HK-2 (cell line): ENCODE measurements at regions not wholly inside any gene's neighbourhood (a gene's known extent, or its start where the extent isn't known, plus 50 kb on each side); places are given as distances from the start of the nearest gene placed in this dataset.

ENCODE experiments used
- DNase-seq: peaks from one replicate; pipeline ENCODE4 v3.0.0-alpha.2; 2018; ENCODE audit not compliant: unreplicated experiment

DNA sequence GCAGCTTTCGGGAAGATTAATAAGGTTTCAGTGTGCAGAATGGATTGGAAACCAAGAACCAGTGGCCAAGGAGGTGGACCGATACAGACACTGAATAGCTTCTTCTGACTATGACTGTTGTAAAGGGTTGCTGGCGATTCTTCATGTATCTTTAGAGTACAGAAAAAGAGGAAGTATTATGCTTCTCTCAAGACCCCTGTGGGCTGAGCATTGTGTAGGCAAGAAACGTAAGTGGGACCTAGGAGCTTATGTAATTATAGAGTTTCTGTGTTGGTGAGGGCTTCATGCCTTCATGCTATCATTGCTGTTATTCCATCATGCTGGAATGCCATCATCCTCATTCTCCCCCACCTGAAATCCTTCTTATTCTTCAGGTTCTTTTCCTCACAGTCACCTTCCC, 105.4 kb upstream of the AKIRIN2 start:
- DNase-seq, result no peak

DNA sequence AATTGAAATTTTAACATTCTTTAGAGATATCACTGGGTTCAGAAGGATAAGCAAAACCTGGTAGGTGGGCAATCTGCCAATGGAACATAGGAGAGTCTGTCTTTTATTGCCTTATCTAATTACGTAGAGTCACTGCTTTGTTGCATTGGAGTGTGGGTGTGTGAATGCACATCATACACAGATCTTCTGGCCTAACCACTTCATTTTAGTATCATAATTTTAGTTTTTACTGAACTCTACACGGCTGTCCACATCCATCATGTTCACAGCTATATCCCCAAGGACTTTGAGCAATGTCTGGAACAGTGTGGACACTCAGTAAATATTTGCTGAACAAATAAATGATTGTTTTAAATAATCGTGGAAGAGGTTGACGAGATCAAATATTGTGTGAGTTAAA, 104.6 kb upstream of the AKIRIN2 start:
- no peak for DNase-seq

DNA sequence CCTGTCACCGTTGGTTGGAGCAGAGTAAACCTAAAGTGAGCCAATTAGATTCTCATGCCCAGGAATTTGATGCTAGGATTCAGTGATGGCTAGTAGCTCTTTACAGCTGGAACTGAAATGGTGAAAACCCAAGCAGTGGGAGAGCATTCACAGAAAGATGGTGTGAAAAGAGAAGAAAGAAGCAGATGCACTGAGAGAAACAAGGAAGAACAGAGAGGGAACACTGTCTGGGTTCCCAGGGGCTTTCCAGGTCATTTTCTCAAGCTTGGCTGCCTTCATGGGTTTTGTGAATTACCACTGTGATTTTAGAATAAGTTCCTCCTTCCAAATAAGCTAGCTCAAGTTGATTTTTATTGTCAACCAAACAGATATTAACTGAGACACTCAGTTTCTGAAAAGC, 104.1 kb upstream of the AKIRIN2 start:
- no peak for DNase-seq

DNA sequence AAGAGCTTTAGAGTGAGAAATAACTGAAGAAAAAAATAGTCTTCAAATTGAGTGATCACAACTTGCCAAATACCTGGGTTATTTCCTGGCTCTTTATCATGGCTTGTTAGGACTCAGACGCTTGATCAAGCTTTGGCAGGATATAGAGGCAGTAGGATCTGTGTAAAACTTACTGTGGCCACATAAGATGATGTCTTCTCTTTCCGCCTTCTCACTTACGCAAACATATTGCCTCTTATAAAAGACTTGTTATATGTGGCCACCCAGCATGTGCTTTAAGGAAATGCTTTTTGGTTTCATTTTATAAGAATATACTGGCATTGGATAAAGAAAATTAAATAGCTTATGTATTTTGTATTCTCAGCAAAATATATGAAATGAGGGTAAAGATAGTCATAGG, 101.8 kb upstream of the AKIRIN2 start:
- no peak for DNase-seq

DNA sequence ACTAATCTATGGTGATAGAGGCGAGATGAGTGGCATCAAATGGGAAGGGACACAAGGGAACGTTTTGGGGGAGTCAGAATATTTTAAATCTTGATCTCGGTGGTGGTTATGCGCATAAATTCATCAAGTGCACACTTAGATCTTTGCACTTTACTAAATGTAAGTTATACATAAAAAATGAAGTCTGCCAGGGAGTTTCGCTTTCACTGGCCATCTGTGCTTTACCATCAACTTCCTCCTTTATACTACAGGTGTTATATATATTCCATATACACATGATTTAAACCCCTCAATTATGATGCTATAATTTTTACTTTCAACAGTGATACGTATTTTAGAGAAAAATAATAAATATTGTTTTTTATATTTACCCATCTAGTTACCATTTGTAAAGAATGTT, 97.6 kb upstream of the AKIRIN2 start:
- DNase-seq, result no peak

DNA sequence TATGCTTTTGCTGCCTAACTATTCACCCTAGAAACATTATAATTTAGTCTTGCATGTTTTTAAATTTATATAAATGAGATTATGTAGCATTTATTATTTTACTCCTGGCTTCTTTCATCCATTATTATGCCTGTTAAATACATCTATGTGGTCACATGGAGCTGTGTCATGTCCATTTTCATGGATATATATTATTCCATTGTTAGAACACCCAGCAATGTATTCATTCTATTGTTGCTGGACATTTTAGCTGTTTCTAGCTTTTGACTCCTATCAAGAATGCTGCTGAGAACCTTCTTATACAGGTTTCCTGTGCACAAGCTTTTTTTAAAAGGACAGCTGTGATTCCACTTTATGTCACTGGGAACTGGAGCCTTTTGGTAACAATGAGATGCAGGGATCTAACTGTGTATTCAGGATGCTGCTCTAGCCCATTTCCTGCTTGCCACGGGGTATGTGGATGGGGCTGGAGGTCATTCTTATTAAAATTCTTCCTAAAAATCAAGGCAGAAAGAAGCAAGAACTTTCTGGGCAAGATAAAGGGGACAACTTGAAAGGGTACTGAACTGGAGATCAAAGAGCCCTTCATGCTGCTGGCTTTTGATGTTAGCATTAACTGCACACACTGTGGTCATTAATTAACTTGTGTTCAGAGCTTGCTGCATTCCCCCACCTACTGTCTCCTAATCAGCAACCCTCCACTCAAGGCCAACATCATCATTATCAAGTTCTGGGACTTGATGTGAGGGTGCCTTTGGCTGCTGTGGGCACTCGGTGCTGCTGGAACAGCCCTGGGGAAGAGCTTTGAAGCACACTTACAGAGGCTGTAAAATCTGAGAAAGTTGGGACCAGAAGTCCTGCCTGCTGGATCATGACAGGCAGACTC, 96.6 kb upstream of the AKIRIN2 start:
- no peak for DNase-seq

DNA sequence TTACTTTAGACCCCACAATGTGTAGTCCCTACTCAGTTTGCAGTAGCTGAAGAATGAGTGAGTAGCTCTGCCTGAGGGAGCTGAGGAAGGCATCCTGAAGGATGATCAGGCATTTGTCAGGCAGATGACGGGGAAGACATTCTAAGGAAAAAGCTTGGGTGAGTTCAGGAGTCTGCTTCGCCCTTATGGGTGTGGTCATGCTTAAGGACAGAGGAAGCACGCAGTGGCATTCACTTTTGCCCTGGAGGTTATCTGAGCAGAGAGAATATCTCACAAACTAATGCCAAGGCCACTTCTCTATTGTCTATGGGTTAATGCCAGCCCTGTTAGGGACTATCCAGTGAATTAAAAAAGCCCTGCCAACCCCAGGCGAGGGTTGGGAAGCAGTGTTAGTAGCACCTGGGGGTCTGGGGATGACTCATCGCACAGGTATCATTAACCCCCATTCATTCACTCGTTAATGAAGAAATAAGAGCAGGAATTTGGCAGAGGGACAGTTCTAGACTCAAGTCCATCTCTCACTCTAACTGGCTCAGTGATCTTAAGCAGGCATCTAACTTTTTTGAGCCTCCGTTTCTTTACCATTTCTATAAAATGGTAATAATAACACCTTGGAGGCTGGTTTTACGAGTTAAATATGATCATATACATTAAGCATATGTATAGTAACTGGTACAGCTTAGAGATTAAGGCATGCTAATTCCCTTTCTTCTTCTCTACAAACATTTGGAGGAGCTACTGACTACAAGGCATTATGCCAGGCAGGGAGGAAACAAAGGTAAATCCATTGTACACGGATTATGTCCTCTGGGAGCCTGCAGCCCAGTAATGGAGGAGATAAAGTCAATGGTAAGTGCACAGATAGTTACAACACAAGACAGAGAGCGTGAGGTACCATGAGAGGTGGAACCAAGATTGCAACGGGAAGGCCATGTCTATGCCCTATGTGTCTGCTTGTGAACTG, 93.2 kb upstream of the AKIRIN2 start:
- no peak for DNase-seq

DNA sequence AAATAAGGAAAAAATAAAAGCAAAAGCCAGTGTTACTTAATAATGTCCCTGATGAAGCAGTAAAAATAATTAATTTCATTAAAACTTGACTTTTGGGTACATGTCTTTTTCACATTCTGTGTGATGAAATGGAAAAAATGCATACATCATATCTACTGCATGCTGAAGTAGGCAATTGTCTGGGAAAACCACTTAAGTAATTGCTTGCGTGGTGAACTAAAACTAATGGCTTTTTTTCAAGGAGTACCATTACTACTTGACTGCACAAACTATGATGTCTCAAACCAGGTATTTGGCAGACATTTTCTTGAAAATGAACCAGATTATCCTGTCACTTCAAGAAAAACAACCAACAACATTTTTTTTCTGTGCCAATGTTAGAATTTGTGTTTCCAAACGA, 91.3 kb upstream of the AKIRIN2 start:
- no peak for DNase-seq

DNA sequence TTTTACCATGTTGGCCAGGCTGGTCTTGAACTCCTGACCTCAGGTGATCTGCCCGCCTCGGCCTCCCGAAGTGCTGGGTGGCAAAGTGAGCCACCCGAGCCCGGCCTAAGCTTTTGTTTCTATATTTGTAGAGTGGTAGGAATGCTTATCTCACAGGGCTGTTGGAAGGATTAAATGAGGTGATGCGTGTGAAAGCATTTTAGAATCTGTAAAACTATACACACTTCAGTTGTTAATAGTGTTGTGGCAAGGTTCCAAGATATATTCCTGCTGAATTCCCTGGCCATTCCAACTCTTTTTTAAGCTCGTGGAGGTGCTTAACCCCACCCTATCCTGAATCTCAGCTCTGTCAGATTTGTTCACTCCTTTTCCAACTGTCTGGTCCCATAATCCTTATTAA, 89.9 kb upstream of the AKIRIN2 start:
- DNase-seq, result no peak

DNA sequence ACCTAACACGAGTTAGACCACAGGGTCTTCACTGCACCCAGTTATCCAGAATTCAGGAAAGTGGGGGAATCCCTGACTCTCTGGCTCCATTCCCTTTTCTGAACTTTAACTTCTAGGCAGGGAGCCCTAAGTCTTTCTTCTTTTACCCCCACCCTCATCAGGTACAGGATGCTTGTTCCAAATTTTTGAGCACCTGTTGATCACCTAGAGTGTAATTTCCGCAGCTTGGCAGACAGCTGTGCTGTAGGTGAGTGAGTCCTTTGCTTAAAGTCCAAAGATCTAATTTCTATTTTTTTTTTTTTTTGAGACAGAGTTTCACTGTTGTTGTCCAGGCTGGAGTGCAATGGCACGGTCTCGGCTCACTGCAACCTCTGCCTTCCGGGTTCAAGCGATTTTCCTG, 89.5 kb upstream of the AKIRIN2 start:
- no peak for DNase-seq

DNA sequence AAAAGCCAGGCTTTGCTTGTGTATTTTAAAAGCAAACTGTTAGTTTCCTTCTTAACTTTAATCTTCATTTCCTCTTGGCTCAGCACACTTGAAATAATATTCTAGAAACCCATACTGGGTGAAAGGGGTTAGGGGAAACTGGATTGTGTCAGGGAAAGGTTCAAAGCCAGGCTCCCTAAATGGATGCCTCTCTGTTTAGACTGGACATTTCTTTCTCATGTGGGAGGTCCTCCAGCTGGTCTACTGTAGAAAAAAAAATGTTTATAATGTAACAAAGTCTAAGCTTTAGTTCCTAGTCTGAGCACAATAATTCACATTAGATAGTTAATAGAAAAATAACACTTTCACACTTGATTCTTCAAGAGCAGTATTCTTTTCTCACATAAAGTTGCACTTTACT, 89.0 kb upstream of the AKIRIN2 start:
- DNase-seq, result no peak

DNA sequence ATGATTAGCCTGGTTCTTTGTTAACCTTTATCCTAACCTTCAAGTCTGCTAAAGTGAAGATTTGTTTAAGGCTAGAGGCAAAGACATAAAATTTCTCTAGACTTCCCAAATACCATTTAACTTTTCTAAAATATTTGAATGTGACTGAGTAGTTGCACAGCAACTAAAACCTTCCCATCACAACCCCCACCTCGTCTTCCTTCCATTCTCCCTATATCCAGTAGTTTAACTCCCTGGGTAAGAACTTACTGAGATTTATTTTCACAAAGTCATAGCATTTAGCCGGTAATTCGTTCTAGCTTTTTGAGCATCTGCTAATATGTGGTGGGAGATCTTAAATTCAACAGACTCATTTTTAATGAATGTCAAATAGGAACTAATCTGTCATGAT, 87.9 kb upstream of the AKIRIN2 start:
- DNase-seq, result no peak

DNA sequence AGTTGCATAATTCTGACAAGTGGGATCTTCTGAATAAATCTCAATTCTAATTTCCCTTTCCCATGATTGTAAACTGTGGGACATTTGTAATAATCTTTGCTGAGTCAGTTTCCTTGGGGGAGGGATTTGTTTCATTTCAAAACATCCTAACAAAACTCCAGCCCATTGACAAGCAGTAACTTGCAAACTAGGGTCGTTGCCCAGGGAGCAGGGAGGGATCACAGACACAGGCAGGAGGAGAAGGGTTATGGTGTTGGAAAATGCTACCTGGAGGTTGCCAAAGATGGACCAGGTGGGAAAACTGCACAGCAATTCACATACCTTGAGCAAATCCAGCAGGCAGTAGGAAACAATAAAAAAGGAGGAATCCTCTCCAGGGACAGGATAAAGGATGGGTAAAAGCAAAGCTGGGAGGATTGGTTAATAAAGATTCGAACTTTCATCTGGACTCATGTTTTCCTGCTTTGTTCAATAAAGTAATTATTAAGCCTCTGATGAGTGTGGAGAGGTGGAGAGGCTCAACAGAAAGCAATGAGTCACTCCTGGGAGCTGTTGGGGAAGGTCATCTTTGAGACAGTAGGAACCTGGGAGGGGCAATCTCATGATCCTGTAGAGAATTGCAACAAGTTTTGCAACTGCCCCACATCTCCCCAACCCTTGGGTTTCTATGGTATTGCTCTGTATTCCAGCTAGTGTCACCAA, 87.3 kb upstream of the AKIRIN2 start:
- peak; percentile 39 for DNase-seq

DNA sequence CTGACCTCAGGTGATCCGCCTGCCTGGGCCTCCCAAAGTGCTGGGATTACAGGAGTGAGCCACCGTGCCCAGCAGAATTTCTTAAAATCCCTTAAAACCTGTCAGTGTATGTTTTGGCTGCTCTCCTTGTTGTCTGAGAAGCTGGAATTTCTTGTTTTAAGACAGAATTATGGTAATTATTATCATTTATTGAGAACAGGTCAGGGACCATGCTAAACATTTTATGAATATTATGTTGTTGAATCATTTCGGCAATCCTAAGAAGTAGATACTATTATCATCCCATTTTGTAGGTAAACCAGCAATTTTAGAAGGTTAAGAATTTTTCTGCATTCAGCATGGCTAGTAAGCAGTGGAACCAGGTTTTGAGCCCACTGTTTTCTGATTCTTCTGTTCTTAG, 86.1 kb upstream of the AKIRIN2 start:
- no peak for DNase-seq

DNA sequence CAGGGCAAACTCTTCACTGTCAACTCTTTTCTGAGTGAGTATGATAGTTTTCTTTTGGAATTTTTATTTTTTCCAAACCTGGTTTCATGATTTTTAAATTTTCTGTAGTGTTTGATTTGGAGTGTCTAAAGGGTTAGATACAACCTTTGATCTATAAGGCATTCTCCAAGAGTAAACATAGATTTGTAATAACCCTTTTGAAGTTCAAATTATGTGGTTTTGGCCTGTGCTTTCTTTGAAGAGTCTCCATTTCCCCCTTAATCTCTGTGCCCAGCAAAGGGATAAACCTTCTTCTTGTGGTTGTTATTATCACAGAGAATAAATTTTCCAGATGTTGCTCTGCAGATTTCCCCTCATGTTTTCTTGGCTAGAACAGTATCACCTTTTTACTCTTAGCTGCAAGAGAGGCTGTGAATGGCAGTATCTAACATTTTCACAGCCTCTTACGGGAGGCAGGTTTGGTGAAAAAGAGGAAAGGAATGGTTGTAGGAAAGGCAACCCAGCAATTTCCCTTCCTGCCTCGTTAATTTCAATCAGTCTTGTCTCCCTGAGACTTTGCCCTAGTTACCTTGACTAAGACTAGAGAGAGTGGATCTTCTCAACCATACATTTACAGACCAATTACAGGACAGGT, 83.3 kb upstream of the AKIRIN2 start:
- DNase-seq, result no peak

DNA sequence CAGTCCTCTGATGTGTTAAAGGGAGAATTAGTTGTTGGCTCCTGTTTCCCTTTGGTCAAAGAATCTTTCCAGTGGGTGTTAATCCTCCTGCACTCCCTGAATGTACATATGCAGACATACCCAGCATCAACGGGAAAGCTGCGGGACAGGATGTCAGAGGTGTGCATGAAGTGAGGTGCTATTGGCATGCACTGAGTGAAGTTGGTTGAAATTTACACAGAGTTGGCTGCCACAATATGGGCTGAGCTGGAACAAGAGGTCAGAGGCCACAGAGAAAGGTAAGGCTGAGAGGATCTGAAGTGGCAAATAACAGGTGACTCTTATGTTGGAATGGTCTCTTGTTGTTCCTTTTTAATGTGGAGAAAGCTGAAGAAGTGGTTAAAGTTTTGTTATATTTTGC, 82.7 kb upstream of the AKIRIN2 start:
- DNase-seq, result no peak

DNA sequence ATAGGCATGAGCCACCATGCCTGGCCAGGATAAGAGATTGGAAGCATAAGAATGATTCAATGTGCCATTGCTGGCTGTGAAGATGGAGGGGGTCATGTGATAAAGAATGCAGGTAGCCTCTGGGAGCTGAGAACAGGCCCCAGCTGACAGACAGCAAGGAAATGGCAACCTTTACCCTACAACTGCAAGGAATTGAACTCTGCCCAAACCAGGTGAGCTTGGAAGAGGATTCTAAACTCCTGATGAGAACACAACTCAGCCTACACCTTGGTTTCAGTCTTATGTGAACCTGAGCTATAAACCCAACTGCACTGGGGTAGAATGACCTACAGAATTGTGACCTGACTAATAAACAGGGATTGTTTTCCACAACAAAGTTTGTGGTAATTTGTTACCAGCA, 82.0 kb upstream of the AKIRIN2 start:
- DNase-seq, result no peak

DNA sequence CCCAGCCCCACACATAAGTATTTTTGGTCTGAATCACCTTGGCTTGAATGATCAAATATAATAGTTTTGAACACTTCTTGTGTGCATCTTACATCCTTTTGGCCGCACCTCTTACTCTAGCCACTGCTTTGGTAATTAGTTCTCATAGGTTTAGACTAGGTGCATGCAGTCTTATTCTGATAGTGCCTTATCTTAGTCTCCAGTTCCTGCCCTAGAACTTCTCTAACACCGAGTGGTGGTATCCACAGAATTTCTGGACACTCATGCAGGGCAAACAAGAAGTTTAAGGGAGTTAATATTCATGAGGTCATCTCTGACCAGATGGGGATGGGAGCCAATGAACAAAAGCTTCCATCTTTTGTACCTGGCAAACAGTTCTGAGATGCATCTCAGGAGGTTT, 77.5 kb upstream of the AKIRIN2 start:
- DNase-seq, result no peak

DNA sequence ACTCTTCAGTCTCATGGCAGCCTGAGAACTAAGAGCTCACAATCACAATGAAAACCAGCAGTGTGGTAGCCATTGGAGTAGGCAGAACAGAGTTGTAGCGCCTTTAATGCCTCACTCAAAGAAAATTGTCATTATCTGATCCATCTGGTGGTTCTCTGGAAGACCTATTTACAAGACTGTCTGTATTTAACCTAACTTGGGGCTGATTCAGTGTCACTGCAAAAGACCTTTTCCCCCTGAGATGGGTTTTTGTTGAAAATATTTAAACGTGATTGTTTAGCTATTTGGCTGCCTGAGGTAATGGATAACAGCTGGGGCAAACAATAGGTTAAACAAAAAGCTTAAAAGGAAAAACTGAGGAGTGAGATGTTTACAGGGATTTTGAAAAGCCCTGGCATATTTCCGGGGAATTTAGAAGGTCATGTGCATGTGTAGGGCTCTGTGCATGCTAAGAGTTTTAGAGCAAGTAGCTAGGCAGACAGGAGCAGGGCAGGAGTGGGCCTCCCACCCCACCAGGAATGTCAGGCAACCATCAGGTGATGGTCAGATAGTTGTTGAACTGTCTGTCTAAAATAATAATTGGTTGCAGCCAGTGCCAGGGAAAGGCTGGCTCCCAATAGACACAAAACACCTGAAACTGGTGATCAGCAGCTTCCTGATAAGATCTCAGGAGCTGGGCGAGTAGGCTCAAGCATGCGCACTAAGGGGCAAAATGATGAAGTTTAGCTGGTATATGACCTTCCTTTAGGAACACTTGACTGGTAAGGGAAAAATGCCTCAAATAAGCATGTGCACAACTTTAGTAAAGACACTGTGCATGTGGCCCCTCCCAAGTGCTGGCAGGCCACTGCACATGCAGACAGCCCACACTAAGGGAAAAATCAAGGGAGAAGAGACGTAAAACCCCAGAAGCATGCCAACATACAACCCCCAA, 70.8 kb upstream of the AKIRIN2 start:
- DNase-seq, result no peak

DNA sequence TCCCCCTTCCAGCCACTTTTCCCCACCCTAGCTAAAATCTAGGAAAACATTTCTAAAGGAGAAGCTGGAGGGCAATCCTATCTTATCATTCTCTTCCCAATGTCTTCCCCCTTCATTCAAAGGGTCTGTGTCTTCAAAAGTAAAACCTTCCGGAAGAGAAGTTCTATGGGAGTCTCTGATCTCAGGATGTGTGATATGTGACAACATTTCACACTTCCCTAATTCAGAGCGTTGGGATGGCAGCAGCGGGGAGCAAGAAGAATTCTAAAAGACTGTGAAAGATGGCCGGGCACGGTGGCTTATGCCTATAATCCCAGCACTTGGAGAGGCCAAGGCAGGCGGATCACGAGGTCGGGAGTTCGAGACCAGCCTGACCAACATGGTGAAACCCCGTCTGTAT, 65.4 kb upstream of the AKIRIN2 start:
- no peak for DNase-seq

DNA sequence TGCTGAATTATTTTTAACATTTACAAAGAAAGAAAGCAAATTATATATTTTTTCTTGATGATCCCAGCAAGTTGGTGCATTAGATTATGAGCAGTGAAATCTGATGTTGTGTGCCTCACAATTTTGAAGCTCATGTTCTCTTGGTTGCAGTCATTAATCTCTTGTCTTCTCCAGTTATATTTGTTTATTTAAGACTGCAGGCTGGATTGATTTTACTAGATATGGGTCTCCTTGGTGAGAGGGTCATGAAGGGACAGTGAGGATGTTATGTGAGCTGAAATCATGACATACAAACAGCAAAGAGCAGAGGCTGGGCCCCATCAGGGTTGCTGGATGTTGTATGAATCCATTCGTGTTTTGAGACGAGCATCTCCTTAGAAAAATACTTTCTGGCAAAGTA, 64.2 kb upstream of the AKIRIN2 start:
- no peak for DNase-seq
